IMR-90 (cell line): ENCODE measurements at regions not wholly inside any gene's neighbourhood (a gene's known extent, or its start where the extent isn't known, plus 50 kb on each side); places are given as distances from the start of the nearest gene placed in this dataset.

Experiments
- ATAC-seq: fragments of 200-7000 bp; cut with Tn5 transposase; 2 replicates; pipeline ENCODE4 v1.9.1; 2020; ENCODE audit warnings: low read depth, mild to moderate bottlenecking, moderate library complexity
- BruUV-seq: library from RNA; stranded (reverse); fragments of 400-500 nt; replicated peaks from 2 replicates; lab custom pipeline; 2021; lab: Mats Ljungman, UMichigan
- CTCF ChIA-PET: fragments of 300-600 bp; formaldehyde crosslinking; extraction: SDS; loops from one replicate; lab custom pipeline; 2021; ENCODE audit warnings: antibody characterized with exemption; lab: Yijun Ruan, JAX
- POLR2A ChIA-PET: fragments of 300-600 bp; sonication (Branson Sonifier 250); formaldehyde crosslinking; loops from one replicate; lab custom pipeline; 2022; ENCODE audit warnings: antibody characterized with exemption; ENCODE audit not compliant: unreplicated experiment; lab: Charles Lee
- DNase-seq: peaks from one replicate; pipeline ENCODE4 v3.0.0; 2013
- H2AFZ ChIP-seq: replicated peaks from 2 replicates; pipeline ENCODE3; 2013; ENCODE audit warnings: low read length, mild to moderate bottlenecking; ENCODE audit not compliant: poor library complexity
- H2AK5ac ChIP-seq: 2 replicates; pipeline ENCODE4 v1.6.1; 2013; ENCODE audit warnings: low read depth, low read length, inconsistent platforms
- H2AK9ac ChIP-seq: replicated peaks from 2 replicates; pipeline ENCODE3; 2013; ENCODE audit warnings: mild to moderate bottlenecking, low read depth, low read length, moderate library complexity; ENCODE audit not compliant: poor library complexity
- H2BK120ac ChIP-seq: 2 replicates; pipeline ENCODE4 v1.6.1; 2013; ENCODE audit warnings: low read depth, low read length, inconsistent platforms
- H2BK15ac ChIP-seq: 3 replicates; pipeline ENCODE4 v1.6.1; 2013; ENCODE audit warnings: low read depth, low read length, inconsistent platforms
- H2BK20ac ChIP-seq: 2 replicates; pipeline ENCODE4 v1.6.1; 2013; ENCODE audit warnings: low read depth, mild to moderate bottlenecking, inconsistent platforms, low read length, moderate library complexity
- H2BK5ac ChIP-seq: 2 replicates; pipeline ENCODE4 v1.6.1; 2013; ENCODE audit warnings: mild to moderate bottlenecking, low read depth, low read length, inconsistent platforms; ENCODE audit not compliant: poor library complexity, severe bottlenecking
- H3K14ac ChIP-seq: replicated peaks from 2 replicates; pipeline ENCODE4 v1.6.1; 2013; ENCODE audit warnings: low read depth, low read length, inconsistent platforms
- H3K18ac ChIP-seq: 2 replicates; pipeline ENCODE4 v1.6.1; 2013; ENCODE audit warnings: low read depth, low read length, control low read depth
- H3K23ac ChIP-seq: 2 replicates; pipeline ENCODE4 v1.6.1; 2013; ENCODE audit warnings: low read depth, low read length, inconsistent platforms
- H3K27ac ChIP-seq: 2 replicates; pipeline ENCODE4 v1.5.1; 2013; ENCODE audit warnings: mild to moderate bottlenecking, control low read depth, low read length; ENCODE audit not compliant: insufficient read depth
- H3K27me3 ChIP-seq: 2 replicates; pipeline ENCODE4 v1.6.1; 2013; ENCODE audit warnings: low read length; ENCODE audit not compliant: control insufficient read depth, insufficient read depth
- H3K36me3 ChIP-seq: 2 replicates; pipeline ENCODE4 v1.6.1; 2013; ENCODE audit warnings: low read length, mixed read lengths; ENCODE audit not compliant: control insufficient read depth, insufficient read depth
- H3K4ac ChIP-seq: 2 replicates; pipeline ENCODE4 v1.6.1; 2013; ENCODE audit warnings: low read depth, low read length, inconsistent platforms
- H3K4me1 ChIP-seq: 2 replicates; pipeline ENCODE4 v1.6.1; 2013; ENCODE audit warnings: low read length, mixed read lengths; ENCODE audit not compliant: control insufficient read depth, insufficient read depth
- H3K4me2 ChIP-seq: 2 replicates; pipeline ENCODE4 v1.6.1; 2013; ENCODE audit warnings: low read depth, mild to moderate bottlenecking, control low read depth, low read length, moderate library complexity
- H3K4me3 ChIP-seq: 2 replicates; pipeline ENCODE4 v1.5.1; 2013; ENCODE audit warnings: low read depth, mild to moderate bottlenecking, control low read depth, low read length, moderate library complexity; ENCODE audit not compliant: insufficient read depth
- H3K56ac ChIP-seq: 2 replicates; pipeline ENCODE4 v1.6.1; 2013; ENCODE audit warnings: low read length, inconsistent platforms; ENCODE audit not compliant: insufficient read depth; ENCODE audit errors: extremely low read depth
- H3K79me1 ChIP-seq, 2 experiments: 2 replicates each; pipeline ENCODE4 v1.6.1; 2013; ENCODE audit warnings: low read length in 2 of 2, inconsistent platforms in 1 of 2, low read depth in 1 of 2
- H3K9ac ChIP-seq: 2 replicates; pipeline ENCODE4 v1.6.1; 2013; ENCODE audit warnings: low read depth, low read length, control low read depth
- H3K9me1 ChIP-seq: 2 replicates; pipeline ENCODE4 v1.6.1; 2013; ENCODE audit warnings: low read length, inconsistent platforms; ENCODE audit not compliant: insufficient read depth
- H3K9me3 ChIP-seq: 2 replicates; pipeline ENCODE4 v1.6.1; 2013; ENCODE audit warnings: low read length; ENCODE audit not compliant: control insufficient read depth, insufficient read depth
- H4K20me1 ChIP-seq: 2 replicates; pipeline ENCODE4 v1.6.1; 2013; ENCODE audit warnings: low read length, inconsistent platforms; ENCODE audit not compliant: insufficient read depth
- H4K5ac ChIP-seq: 2 replicates; pipeline ENCODE4 v1.6.1; 2013; ENCODE audit warnings: mild to moderate bottlenecking, low read depth, low read length, control low read depth
- H4K8ac ChIP-seq, 2 experiments: 2 replicates each; pipeline ENCODE4 v1.6.1; 2013; ENCODE audit warnings: low read depth in 2 of 2, low read length in 2 of 2, control low read depth in 1 of 2, inconsistent platforms in 1 of 2
- H4K91ac ChIP-seq: 2 replicates; pipeline ENCODE4 v1.6.1; 2013; ENCODE audit warnings: low read depth, low read length, inconsistent platforms; ENCODE audit not compliant: insufficient read depth
- CEBPB ChIP-seq: IDR thresholded peaks from 2 replicates; pipeline ENCODE4 v1.6.1; 2012; ENCODE audit warnings: low read depth, low read length, improper control_type of control experiment
- CHD1 ChIP-seq: IDR thresholded peaks from 2 replicates; pipeline ENCODE4 v1.6.1; 2012; ENCODE audit warnings: low read depth, low read length, improper control_type of control experiment
- FOS ChIP-seq: fragments of 150-350 bp; IDR thresholded peaks from 2 replicates; pipeline ENCODE4 v1.6.1; 2016; ENCODE audit warnings: low read depth, low read length
- MAZ ChIP-seq: IDR thresholded peaks from 2 replicates; pipeline ENCODE4 v1.6.1; 2012; ENCODE audit warnings: low read depth, mild to moderate bottlenecking, low read length, improper control_type of control experiment, moderate library complexity, borderline replicate concordance
- MXI1 ChIP-seq: IDR thresholded peaks from 2 replicates; pipeline ENCODE4 v1.6.1; 2012; ENCODE audit warnings: low read depth, mild to moderate bottlenecking, low read length, moderate library complexity, borderline replicate concordance
- RAD21 ChIP-seq: IDR thresholded peaks from 2 replicates; pipeline ENCODE4 v1.6.1; 2012; ENCODE audit warnings: low read length, improper control_type of control experiment
- RFX5 ChIP-seq: IDR thresholded peaks from 2 replicates; pipeline ENCODE4 v1.8.0; 2012; ENCODE audit warnings: low read depth, mild to moderate bottlenecking, low read length, moderate library complexity
- WGBS, 2 experiments: methylation state at CpG; one replicate each; pipeline versions ENCODE4 v1.1.5 to v1.1.7; 2013; ENCODE audit warnings: missing lambda C conversion rate in 2 of 2; ENCODE audit not compliant: insufficient read length in 1 of 2; ENCODE audit errors: extremely low coverage in 2 of 2; 5-methylcytosine and 5-hydroxymethylcytosine counted together
- dilution Hi-C: fragments of 300-500 bp; cut with HindIII; formaldehyde crosslinking; loops from one replicate; pipeline ENCODE4 v1.14.3; 2018; ENCODE audit warnings: low sequenced_read_pairs; ENCODE audit not compliant: unreplicated experiment
- in situ Hi-C: fragments of 300-500 bp; cut with MboI; formaldehyde crosslinking; loops from 3 replicates; pipeline ENCODE4 v1.14.3; 2019; ENCODE audit warnings: low sequenced_read_pairs, inconsistent platforms, mixed read lengths
- intact Hi-C: fragments of 100-400 bp; cut with micrococcal nuclease; formaldehyde crosslinking; loops from 2 replicates; pipeline ENCODE4 v1.10.0; 2022
- TF ChIP-seq, protein P1 (sequence below): fragments of 150-350 bp; IDR thresholded peaks from 2 replicates; pipeline ENCODE4 v1.6.1; 2016; ENCODE audit warnings: low read depth, mild to moderate bottlenecking, low read length, moderate library complexity, borderline replicate concordance

DNA sequence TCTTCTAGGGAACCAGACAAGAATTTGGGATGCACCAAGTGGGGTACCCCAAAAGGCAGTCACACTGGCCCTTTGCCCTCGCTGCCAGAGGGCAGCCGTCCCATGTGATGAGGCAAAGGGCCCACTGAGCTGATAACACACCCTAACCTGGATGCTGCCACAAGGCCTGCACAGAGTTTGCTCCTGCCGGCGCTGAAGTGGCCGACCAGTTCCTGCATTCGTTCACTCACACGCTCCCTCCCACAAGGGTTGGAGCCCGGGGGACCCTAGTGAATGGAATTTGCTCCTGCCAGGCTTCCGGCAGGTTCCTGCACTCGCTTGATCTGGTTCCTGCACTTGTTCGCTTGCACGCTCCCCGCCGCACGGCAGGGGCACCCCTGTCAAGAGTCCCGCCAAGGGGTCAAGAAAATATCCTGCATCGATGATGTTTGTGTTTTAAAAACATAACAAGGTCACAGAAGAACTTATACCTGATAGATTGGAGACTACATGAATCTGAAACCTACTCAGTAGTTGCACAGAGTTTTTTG, 296.4 kb upstream of the VCX start:
- no peaks in the 10 kb centered on the region for H3K27me3 ChIP-seq
- POLR2A ChIA-PET = no interaction called here
- TF ChIP-seq RAD21 (no peak), FOS (no peak), MAZ (no peak), CHD1 (no peak), MXI1 (no peak), RFX5 (no peak), CEBPB (no peak)
- TF ChIP-seq, protein P1, sequence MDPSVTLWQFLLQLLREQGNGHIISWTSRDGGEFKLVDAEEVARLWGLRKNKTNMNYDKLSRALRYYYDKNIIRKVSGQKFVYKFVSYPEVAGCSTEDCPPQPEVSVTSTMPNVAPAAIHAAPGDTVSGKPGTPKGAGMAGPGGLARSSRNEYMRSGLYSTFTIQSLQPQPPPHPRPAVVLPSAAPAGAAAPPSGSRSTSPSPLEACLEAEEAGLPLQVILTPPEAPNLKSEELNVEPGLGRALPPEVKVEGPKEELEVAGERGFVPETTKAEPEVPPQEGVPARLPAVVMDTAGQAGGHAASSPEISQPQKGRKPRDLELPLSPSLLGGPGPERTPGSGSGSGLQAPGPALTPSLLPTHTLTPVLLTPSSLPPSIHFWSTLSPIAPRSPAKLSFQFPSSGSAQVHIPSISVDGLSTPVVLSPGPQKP = no peak

More for the DNA sequence above, 296.4 kb upstream of the VCX start:
- H2BK20ac ChIP-seq = no peak overlapping the region
- H3K56ac ChIP-seq = no peak overlapping the region
- no peak overlapping the region for H4K91ac ChIP-seq
- no peaks in the 10 kb centered on the region for H3K36me3 ChIP-seq
- H3K18ac ChIP-seq = no peak overlapping the region
- H3K9me1 ChIP-seq = no peaks in the 10 kb centered on the region
- dilution Hi-C loops (no loop called here), intact Hi-C loops (no loop called here), in situ Hi-C loops (no loop called here)
- H2BK15ac ChIP-seq = no peak overlapping the region
- no peak overlapping the region for H3K23ac ChIP-seq
- H4K5ac ChIP-seq = no peak overlapping the region
- WGBS, 2 experiments = 88% methylated on average over 6 of the region's 17 CpGs; no CpG with 5 or more reads in 1 of the 2 experiments
- peaks cover 8% of the 10 kb centered on the region for H3K9me3 ChIP-seq
- no TSS peak for BruUV-seq
- DNase-seq = no peak
- H2AK9ac ChIP-seq = no peak overlapping the region
- no peak overlapping the region for H4K8ac ChIP-seq
- H3K14ac ChIP-seq = no peak overlapping the region
- CTCF ChIA-PET = no interaction called here
- H4K20me1 ChIP-seq = no peaks in the 10 kb centered on the region
- ATAC-seq = no peak
- H3K4me2 ChIP-seq = no peak overlapping the region
- H3K4ac ChIP-seq = no peak overlapping the region
- no peak overlapping the region for H3K27ac ChIP-seq
- H3K79me1 ChIP-seq = no peaks in the 10 kb centered on the region
- no peak overlapping the region for H3K4me3 ChIP-seq
- no peak overlapping the region for H2AK5ac ChIP-seq
- H2AFZ ChIP-seq = no peak overlapping the region
- no peak overlapping the region for H3K9ac ChIP-seq
- H3K4me1 ChIP-seq = no peaks in the 10 kb centered on the region
- H2BK5ac ChIP-seq = no peak overlapping the region
- no peak overlapping the region for H2BK120ac ChIP-seq
